ENCODE measurements at regions not wholly inside any gene's neighbourhood (a gene's known extent, or its start where the extent isn't known, plus 50 kb on each side); places are given as distances from the start of the nearest gene placed in this dataset.

DNA sequence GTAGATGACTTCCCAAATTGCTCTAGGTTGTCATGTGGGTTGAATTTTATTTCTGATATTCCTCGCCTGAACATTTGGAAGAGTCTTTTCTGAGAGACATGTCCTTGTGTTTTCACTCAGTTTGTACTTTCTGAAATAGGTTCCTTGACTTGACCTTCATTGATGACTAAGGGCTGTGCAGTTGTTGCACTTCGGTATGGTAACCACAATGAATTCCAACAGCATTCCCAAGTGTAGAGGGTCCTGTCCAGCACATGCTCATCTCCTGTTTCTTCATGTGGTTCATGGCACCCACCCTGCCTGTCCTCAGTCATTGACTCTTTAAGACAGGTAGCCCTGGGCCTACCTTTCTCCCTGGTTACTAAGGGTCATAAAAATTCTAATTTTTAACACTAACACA lies 527.8 kb downstream of the MTRR start:
- no peak for TF ChIP-seq ZNF565 (CRISPR knock-in tag; conservative IDR thresholded peaks at IDR 0.05; ENCODE audit: low read depth)
- no peak for TF ChIP-seq TCF4 (CRISPR knock-in tag; IDR thresholded peaks at IDR 0.05; ENCODE audit: borderline replicate concordance)
- TF ChIP-seq ZFP30 (CRISPR knock-in tag; IDR thresholded peaks at IDR 0.05): no peak
- TF ChIP-seq, protein P1, sequence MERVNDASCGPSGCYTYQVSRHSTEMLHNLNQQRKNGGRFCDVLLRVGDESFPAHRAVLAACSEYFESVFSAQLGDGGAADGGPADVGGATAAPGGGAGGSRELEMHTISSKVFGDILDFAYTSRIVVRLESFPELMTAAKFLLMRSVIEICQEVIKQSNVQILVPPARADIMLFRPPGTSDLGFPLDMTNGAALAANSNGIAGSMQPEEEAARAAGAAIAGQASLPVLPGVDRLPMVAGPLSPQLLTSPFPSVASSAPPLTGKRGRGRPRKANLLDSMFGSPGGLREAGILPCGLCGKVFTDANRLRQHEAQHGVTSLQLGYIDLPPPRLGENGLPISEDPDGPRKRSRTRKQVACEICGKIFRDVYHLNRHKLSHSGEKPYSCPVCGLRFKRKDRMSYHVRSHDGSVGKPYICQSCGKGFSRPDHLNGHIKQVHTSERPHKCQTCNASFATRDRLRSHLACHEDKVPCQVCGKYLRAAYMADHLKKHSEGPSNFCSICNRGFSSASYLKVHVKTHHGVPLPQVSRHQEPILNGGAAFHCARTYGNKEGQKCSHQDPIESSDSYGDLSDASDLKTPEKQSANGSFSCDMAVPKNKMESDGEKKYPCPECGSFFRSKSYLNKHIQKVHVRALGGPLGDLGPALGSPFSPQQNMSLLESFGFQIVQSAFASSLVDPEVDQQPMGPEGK (CRISPR knock-in tag; IDR thresholded peaks at IDR 0.05; ENCODE audit: borderline replicate concordance): no peak

Measured in SK-N-SH treated with all-trans-retinoic acid at 6 μM for 48 hours (cell line).